22Rv1 (cell line): ENCODE measurements at regions not wholly inside any gene's neighbourhood (a gene's known extent, or its start where the extent isn't known, plus 50 kb on each side); places are given as distances from the start of the nearest gene placed in this dataset.

Experiments
- ZFX ChIP-seq: fragments of 450-650 bp; IDR thresholded peaks from 2 replicates; pipeline ENCODE4 v1.6.1; 2017; ENCODE audit warnings: antibody characterized with exemption, borderline replicate concordance
- TF ChIP-seq, protein P1 (sequence below): fragments of 450-650 bp; IDR thresholded peaks from 2 replicates; pipeline ENCODE4 v1.5.1; 2017; ENCODE audit warnings: mild to moderate bottlenecking

DNA sequence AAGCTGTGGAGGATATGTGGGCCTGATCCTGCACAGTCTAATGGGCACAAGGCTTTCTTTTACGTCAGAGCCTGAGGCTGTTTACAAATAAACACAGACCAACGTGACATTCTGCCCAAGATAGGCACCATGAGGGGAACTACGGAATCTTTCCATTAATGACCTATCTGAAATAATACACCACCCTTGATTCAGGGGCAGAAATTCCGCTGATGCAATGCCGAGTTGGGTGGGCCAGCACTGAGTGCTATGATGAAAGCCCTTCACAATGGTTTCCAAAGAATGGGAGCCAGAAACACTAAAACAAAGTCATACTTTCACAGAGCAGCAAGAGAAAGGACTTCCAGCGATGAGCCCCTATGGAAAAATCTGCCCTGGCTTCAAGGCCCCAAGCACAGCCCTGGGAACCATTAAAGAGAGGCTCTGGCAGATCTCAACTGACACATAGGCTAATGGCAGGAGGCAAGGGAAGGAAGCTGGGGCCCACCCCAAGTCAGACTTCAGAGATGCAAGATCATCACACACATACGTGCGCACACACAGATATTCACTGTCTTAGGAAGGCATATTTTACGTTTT, 72.2 kb upstream of the DLX6 start:
- TF ChIP-seq, protein P1, sequence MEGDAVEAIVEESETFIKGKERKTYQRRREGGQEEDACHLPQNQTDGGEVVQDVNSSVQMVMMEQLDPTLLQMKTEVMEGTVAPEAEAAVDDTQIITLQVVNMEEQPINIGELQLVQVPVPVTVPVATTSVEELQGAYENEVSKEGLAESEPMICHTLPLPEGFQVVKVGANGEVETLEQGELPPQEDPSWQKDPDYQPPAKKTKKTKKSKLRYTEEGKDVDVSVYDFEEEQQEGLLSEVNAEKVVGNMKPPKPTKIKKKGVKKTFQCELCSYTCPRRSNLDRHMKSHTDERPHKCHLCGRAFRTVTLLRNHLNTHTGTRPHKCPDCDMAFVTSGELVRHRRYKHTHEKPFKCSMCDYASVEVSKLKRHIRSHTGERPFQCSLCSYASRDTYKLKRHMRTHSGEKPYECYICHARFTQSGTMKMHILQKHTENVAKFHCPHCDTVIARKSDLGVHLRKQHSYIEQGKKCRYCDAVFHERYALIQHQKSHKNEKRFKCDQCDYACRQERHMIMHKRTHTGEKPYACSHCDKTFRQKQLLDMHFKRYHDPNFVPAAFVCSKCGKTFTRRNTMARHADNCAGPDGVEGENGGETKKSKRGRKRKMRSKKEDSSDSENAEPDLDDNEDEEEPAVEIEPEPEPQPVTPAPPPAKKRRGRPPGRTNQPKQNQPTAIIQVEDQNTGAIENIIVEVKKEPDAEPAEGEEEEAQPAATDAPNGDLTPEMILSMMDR = no peak
- TF ChIP-seq ZFX = no peak
